GM20431 (cell line): ENCODE measurements at regions not wholly inside any gene's neighbourhood (a gene's known extent, or its start where the extent isn't known, plus 50 kb on each side); places are given as distances from the start of the nearest gene placed in this dataset.

Experiments used
- in situ Hi-C: fragments of 300-500 bp; cut with MseI, MboI; formaldehyde crosslinking; loops from one replicate; pipeline ENCODE4 v1.15.0; 2020; ENCODE audit warnings: low sequenced_read_pairs; ENCODE audit not compliant: unreplicated experiment

DNA sequence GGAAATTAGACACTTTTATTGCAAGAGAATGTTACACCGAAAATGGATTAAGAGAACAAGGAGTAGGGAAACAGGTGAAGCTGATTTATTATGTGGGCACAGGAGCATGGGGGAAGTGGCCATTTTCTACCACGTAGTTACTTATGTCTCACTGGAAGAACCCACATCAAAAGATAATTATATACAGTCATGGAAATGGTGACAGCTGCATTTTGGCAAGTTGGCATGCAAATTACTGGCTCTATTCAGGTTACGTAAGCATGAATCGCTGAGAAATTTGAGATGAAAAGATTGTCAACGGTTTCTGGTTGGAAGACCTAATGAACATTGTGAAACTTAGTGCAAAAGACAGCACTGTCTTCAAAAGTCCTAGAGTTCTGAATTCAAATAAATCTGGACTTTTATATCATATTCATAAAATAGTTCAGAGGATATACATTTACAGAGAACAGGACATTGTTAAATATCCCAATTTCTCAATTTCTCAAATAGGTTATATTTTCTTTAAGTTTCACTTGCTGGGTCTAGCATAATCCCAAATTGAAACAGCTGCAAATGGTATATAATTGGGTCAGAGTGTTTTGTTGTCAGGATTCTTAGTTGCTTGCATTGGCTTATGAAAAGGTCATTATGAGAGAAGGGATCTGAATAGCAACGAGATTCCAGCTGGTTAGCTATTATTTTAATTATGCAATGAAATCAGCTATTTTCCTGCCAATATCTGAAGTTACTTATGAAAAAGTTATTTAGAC, 567.8 kb downstream of the ZPLD1 start:
- in situ Hi-C loops, result no loop called here

DNA sequence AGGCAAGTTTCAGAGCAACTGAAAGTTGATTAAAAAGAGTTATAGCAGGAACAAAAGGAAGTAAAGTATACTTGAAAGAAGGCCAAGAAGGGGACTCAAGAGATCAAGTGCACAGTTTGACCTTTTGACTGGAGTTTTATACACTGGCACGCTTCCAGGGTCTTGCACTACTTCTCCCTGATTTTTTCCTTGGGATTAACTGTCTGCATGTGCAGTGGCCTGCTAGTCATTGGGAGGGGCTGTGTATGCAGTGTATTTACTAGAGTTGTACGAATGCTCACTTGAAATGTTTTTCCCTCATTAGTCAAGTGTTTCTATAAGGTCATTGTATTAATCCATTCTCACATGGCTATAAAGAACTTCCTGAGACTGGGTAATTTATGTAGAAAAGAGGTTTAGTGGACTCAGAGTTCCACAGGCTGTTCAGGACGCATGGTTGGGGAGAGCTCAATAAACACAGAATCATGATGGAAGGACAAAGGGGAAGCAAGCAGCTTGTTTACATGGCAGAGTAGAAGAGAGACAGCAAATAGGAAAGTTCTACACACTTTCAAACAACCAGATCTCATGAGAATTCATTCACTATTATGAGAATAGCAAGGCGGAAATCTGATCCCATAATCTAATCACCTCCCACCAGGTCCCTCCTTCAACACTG, 571.8 kb downstream of the ZPLD1 start:
- in situ Hi-C loops, result no loop called here

DNA sequence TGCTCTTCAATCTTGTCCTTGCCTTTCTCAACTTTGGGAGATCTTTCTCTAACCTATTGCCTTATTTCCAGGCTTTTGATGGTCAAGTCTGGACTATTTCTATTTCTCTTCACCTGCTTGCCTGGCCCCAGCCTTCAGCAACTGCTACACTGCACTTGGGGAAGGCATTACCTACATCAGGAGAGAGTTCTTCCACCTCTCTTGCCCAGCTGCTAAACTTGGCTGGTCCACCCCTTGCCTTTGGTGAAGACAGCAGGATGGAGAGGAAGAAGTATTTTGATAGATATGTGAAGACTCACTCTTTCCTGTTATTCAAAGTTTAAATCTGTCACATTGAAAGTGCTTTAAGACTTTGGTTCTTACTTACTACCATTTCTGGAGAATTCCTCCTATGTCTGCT, 574.8 kb downstream of the ZPLD1 start:
- in situ Hi-C loops, result no loop called here

DNA sequence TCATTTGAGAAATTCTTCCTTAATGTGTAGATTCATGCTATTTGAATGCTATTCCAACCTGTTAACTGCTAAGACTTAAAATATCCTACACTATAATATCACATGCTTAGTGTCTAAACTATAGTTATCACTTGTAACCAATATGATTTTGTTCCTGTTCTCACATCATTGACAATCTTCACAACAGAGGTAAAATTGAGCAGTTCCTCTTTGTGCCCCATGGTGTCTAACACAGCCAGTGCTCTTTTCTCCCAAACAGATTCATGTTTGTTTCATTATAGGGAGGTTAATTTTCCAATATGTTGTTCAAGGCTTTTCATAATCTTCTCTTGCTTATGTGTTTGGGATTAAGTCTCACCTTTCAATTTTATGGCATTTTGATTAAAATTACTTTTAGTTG, 591.1 kb downstream of the ZPLD1 start:
- in situ Hi-C loops, result no loop called here

DNA sequence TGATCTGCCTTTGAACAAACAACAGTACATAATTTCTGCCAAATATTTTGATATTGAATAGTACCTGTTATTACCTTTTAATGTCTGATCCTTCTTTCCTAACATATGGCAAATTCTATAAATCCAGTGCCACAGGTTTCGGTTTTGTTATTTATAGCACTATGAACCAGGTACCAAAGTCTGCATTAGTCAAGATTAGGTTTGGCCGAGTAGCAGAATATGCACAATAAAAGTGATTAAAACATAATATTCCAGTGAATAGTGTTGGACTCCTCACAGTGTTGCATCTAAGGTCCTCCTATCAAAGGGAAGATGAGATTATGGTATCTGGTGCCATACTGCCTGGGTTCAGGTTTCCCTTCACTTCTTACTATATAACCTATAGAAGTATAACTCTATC, 599.0 kb downstream of the ZPLD1 start:
- in situ Hi-C loops, result no loop called here

DNA sequence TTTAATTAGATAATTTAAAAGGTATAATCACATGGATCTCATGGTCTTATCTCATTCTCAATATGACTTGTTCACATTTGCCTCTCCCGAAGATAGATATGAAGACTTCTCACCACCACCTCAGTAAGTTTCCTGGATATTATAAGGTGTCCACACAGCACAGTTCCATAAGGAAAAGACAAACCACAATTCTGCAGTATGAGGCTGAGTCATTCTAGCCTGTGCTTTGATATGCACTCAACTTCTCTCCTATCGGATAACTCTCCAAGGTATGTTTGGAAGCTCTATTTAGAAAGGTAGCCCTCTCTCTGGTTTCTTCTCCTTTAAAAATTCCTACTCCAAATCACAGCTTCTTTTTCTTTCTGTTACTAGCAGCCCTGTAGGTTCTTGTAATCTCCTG, 612.8 kb downstream of the ZPLD1 start:
- in situ Hi-C loops, result no loop called here

DNA sequence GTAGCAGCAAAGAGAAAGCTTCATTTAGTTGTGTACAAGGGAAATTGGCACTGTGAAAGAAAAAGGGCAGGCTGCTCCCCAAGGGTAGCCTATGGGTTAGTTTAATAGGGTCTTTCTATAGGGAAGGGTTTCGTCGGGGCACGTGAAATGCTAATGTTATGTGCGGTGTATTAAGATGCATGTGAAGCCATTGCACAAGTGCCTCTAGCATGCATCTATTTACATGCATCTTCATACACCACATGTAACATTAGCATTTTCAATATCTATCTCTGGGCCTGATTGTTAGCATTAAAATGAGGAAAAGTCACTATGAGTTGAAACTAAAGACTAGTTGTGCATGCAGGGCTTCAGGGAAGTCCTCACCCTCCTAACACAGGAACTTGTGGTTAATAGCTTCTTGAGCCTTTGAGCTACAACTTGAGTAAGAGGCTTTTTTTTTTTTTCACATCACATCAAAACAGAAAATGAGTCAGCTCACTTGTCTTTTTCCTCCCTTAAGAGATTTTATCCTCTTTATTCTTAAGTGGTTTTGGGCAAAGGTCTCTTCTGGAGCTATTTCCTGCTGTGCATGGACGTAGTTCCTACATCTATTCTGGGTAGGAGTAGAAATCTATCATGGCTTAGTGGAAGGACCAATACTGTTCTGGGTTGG, 613.4 kb downstream of the ZPLD1 start:
- in situ Hi-C loops, result no loop called here

DNA sequence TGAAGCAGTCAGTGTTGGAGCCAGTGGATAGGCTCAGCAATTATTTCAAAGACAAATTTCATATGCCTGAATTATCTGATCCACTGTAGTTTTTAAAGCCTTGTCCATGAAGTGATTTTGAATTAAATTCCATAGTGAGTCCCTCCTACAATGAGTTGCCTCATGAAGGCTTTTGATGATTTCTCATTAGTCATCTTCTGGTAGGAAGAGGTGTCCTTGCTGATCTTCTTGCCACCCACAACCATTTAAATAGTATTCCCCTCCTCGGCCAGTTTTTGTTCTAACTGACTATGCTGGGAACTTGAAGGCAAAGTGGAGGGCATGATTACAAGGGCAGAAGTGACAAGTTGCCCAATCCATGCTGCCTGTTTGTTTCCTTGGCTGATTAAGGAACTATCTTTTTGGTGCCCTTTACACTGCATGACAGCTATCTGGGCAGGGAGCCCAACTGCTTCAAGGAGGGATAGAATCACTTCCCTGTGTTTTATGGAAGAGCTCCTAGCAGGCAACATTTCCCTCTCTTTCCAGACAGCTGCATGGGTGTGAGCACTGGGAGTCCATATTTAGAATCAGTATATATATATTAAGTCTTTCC, 617.5 kb downstream of the ZPLD1 start:
- in situ Hi-C loops, result no loop called here

DNA sequence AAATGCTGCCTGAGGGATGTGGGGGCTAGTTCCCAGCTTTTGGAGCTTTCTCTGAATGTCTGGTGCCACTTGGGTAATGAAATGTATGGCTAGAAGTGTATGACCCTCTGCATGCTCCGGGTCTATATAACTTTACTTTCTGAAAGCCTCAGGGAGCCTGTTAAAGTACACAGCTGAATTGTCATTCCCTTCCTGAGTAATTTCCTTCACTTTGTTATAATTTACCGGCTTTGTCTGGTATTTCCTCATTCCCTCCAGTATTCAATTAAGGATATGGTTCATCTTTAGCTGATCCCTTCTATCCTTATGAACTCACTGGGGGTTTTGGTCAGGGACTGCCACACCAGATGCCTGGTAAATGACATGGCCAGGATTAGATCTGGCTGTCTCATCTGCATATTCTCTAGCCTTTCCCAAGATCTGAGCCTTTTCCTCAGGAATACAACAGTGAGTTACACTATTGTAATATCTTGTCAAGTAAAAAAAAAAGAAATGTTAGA, 620.3 kb downstream of the ZPLD1 start:
- in situ Hi-C loops, result no loop called here

DNA sequence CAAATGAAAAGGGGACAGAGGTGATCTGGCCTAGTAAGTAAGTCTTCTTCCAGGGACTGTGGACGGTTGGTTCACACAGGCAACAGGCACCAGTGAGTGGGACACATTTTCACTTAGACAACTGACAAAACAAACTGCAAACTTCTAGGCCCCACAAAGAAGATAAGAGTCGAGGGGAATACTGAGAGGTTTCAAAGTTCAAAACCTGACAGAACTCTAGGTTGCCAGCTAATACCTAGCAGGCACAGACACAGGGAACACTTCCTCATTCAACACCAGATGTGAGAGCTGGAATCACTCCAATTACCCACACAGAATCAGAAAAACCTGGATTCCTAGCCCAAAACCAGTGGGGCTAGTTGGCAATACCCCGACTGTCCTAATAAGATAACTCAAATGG, 621.7 kb downstream of the ZPLD1 start:
- in situ Hi-C loops, result no loop called here

DNA sequence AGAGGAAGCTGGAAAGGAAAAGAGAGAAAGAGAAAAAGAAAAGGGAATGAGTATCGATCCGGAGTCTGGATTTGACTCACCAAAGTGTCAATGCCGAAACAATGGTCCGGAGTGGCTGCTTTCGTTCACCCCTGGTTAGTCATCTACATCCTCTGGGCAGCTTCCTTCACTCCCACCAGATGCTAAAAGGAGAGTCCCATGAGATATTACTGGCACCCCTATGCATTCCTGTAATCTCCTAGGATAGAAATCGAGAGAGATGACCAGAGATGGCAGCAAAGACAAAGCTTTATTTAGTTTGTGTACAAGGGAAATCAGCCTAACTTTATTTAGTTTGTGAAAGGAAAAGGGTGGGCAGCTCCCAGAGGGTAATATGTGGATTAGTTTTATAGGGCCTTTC, 622.2 kb downstream of the ZPLD1 start:
- in situ Hi-C loops, result no loop called here

DNA sequence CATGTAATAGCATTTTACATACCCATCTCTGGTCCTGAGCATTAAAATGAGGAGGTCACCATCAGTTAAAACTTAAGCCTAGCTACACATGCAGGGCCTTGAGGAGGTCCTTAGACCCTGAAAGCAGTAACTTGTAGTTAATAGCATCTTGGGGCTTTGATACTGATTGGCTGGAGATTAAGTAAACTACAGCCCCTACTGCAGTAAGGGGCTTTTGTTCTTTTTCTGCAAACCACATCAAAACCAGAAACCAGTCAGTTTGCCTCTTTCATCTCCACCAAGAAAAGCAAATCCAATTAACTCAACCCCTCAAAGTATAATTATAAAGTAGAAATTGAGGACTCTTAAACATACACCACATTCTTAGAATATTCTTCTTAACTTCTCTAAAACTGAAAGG, 622.7 kb downstream of the ZPLD1 start:
- in situ Hi-C loops, result no loop called here

DNA sequence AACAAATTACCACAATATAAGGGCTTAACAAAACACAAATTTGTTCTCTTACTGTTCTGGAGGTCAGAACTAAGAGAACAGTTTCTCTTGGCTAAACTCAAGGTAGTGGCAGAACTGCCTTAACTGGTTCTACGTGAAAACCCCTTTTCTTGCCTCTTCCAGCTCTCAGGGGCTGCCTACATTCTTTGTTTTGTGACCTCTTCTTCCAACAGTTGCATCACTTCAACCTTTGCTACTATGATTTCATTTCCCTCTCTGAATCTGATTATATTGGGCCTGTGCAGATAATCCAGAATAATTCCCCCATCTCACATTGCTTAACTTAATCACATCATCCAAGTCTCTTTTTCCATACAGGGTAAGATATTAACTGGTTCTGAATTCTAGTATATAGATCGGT, 624.6 kb downstream of the ZPLD1 start:
- in situ Hi-C loops, result no loop called here

DNA sequence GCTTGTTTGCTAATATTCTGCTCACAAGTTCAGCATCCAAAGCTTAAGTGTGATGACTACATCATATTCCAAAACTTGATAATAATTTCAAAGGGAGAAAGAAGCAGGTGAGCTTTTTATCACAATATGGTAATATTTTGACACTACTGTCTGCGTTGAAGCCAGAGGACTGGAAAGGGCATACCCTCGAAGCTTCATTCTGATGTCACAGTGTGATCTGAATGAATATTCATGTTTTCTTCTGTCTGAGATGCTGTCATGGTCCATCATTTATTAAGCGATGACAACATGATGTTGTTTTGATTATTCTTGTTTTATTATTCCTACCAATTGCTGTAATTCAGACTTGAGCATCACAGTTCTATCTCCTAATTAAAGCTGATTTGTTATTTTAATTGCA, 625.4 kb downstream of the ZPLD1 start:
- in situ Hi-C loops, result no loop called here

DNA sequence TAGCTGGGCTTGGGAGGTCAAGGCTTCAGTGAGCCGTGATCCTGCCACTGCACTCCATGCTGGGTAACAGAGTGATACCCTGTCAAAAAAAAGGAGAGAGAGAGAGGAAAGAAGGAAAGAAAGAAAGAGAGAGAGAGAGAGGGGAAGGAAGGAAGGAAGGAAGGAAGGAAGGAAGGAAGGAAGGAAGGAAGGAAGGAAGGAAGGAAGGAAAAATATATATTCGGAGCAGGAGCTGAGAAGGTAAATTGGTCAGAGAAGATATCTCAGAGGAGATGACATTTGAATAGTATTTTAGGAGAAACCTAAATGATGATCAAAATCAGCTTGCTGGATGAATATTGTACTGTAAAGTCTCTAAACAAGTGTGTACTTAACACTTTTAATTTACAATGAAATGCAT, 633.1 kb downstream of the ZPLD1 start:
- in situ Hi-C loops, result no loop called here

DNA sequence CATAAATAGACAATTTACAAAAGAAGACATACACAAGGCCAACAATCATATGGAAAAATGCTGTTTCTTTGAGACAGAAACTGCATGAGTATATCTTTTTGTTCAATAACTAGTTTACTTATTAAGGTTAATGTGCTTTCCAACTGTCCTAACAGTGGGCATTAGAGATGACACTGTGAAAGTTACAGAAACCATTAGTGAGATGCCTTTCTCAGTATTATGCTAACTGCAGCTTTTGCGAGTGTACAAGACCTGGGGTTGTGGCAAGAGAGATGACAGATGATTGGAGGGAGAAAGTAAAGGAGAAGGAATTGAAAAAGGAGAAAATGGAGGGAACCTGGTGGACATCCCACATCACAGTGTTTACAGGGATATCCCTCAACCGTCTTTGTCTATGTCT, 640.5 kb downstream of the ZPLD1 start:
- in situ Hi-C loops, result no loop called here

DNA sequence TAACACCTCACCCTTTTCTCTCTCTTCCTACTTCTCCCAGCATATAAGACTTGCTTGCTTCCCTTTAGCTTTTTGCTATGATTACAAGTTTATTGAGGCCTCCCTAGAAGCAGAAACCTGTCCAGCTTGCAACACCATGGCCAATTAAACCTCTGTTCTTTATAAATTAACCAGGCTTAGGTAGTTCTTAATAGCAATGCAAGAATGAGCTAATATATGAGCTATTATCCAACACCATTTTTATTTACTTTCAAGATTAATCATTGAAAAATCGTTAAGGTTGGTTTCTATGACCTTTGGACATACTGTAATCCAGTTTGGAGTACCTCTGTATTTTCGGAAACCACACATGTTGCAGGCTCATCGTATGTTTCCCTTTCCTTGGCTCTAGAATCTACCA, 643.1 kb downstream of the ZPLD1 start:
- in situ Hi-C loops, result no loop called here

DNA sequence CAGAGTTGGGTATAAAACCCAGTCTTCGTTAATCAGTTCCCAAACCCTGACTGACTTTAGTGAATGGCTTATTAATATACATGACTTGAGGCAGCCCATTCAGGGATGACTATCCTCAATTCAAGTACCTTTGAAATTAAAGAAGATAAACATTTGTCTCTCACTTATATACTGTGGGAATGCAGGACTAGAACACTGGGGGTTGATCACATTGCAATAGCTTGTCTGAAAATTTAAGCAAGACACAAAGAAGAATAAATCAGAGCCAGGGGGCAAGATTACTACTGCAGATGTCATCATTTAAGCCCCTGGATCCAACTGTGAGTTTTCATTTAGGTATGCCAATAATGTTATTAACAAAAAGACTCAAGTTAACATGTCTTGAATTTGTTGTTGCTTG, 647.7 kb downstream of the ZPLD1 start:
- in situ Hi-C loops, result no loop called here

DNA sequence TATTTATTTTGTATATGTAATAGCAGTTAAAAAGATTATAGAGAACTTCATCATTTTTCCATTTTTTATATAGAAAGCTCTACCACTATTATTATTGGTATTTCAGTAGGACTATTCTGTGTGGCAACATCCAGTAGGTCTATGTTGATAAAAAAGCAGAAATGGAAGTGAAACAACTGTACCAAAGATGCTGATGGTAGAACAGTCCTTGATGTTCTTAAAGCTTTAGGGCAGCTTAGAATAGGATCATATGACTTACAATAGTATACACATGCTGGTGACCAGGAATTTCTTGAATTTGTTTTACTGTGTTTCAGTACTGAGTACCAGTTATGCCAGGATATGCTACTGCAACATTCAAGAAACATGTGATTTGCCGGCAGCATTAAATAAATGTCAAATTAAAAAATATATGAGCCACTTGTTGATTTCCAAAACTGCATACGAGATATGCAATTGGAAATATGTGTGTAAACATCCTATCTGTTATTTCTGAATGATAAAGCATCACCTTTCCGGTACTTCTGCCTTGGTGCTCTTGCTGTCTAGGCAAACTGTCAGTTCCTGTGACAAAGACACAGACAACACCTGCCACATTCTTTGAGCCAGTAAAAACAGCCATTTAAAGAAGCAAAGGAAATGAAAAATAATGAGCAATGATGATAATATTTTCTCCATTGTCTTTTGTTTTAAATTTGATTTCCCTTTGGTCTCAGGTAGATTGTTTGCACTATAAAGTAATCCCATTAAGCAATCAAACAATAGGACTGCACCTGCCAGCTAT, 649.2 kb downstream of the ZPLD1 start:
- in situ Hi-C loops, result no loop called here

DNA sequence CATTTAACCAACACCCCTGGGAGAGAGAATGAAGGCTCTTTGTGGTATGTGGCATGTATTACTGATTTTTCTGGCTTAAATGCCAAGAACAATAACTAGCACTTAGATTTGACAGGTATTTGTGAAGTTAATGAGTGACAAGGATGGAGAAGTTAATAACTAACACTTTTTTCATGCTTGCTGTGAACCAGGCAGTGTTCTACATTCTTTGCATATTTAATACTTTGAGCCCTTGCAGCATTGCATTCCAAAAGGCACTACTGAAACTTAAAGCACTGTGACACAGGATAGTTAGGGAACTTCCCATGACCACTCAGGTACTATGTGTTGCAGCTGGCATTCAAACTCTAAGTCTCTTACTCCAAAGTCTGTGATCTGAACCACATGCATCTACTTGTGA, 650.6 kb downstream of the ZPLD1 start:
- in situ Hi-C loops, result no loop called here
